ENCODE measurements at regions not wholly inside any gene's neighbourhood (a gene's known extent, or its start where the extent isn't known, plus 50 kb on each side); places are given as distances from the start of the nearest gene placed in this dataset.

DNA sequence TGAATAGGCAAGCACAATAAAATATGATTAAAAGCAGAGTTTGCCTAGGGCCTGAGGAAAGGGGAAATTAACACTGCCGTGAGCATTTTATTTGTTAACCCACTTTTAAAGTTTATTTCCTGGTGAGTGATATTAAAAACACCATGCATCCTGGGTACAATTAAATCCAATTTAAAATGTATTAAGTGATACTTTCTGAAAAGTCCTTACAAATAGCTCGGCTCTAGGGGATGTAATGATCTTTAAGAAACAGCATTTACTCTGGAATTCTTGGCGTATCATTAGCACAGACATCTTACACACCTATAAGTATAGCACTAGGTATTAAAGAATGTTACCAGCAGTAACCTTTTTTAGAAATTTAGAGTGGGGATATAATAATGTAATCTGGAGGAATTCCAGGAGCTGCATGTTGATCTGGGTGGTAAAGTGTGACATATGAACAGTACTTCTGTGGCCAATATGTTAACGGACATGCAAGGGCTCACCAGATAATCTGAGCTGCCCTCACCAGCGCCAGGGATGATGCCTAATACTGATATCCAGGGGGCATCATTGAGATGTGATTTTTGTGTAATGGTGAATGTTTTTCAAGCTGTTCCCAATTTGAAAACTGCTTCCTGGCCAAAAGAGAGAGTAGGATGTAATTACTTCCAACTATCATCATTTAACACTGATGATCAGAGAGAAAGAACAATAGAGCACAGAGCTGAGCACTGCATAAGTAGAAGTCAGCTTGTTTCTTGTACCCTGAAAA, 235.9 kb downstream of the DSEL start:
- no peaks in the 10 kb centered on the region for H3K9me3 ChIP-seq (ENCODE audit: control insufficient read depth in 4 of 4, insufficient read depth in 3 of 4, low read length in 3 of 4)
- TF ChIP-seq, protein P1, sequence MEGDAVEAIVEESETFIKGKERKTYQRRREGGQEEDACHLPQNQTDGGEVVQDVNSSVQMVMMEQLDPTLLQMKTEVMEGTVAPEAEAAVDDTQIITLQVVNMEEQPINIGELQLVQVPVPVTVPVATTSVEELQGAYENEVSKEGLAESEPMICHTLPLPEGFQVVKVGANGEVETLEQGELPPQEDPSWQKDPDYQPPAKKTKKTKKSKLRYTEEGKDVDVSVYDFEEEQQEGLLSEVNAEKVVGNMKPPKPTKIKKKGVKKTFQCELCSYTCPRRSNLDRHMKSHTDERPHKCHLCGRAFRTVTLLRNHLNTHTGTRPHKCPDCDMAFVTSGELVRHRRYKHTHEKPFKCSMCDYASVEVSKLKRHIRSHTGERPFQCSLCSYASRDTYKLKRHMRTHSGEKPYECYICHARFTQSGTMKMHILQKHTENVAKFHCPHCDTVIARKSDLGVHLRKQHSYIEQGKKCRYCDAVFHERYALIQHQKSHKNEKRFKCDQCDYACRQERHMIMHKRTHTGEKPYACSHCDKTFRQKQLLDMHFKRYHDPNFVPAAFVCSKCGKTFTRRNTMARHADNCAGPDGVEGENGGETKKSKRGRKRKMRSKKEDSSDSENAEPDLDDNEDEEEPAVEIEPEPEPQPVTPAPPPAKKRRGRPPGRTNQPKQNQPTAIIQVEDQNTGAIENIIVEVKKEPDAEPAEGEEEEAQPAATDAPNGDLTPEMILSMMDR (IDR thresholded peaks at IDR 0.05; ENCODE audit: control extremely low read depth, extremely low read depth): no peak
- no peaks in the 10 kb centered on the region for H3K4me1 ChIP-seq (ENCODE audit: control insufficient read depth in 5 of 5, insufficient read depth in 5 of 5, low read length in 5 of 5)
- WGBS, 2 donors: 74 to 76% methylated on average over 5 of the region's 5 CpGs
- no peaks in the 10 kb centered on the region for H3K27me3 ChIP-seq (ENCODE audit: control insufficient read depth in 3 of 3, insufficient read depth in 3 of 3, low read length in 2 of 3)
- no peak overlapping the region for H3K4me3 ChIP-seq
- H3K27ac ChIP-seq (ENCODE audit: low read depth in 1 of 2, low read length in 1 of 2): no peak overlapping the region
- no peaks in the 10 kb centered on the region for H3K36me3 ChIP-seq (ENCODE audit: control insufficient read depth in 4 of 4, insufficient read depth in 4 of 4, low read length in 4 of 4)
- no peak for ATAC-seq (ENCODE audit: insufficient read depth, low FRiP score)
- DNase-seq: no peak
- H3K9ac ChIP-seq (ENCODE audit: insufficient read depth in 1 of 2, low read length in 2 of 2): no peak overlapping the region

GRCh38 chr18:67279988-67280387, 236.5 kb downstream of the DSEL start:
- Histone ChIP-seq H3K27me3 (ENCODE audit: control insufficient read depth in 3 of 3, insufficient read depth in 3 of 3, low read length in 2 of 3) (no peaks in the 10 kb centered on the region), H3K4me3 (no peak overlapping the region), H3K9me3 (ENCODE audit: control insufficient read depth in 4 of 4, insufficient read depth in 3 of 4, low read length in 3 of 4) (no peaks in the 10 kb centered on the region), H3K27ac (ENCODE audit: low read depth in 1 of 2, low read length in 1 of 2) (no peak overlapping the region), H3K4me1 (ENCODE audit: control insufficient read depth in 5 of 5, insufficient read depth in 5 of 5, low read length in 5 of 5) (no peaks in the 10 kb centered on the region), H3K9ac (ENCODE audit: insufficient read depth in 1 of 2, low read length in 2 of 2) (no peak overlapping the region), H3K36me3 (ENCODE audit: control insufficient read depth in 4 of 4, insufficient read depth in 4 of 4, low read length in 4 of 4) (no peaks in the 10 kb centered on the region)
- ATAC-seq (ENCODE audit: insufficient read depth, low FRiP score) (no peak), DNase-seq (no peak)
- WGBS, 2 donors: 81 to 85% methylated on average over 3 of the region's 3 CpGs
- TF ChIP-seq, protein P1 (IDR thresholded peaks at IDR 0.05; ENCODE audit: control extremely low read depth, extremely low read depth): no peak

- no peak overlapping the region for H3K4me3 ChIP-seq
- no peak overlapping the region for H3K9ac ChIP-seq (ENCODE audit: insufficient read depth in 1 of 2, low read length in 2 of 2)
- H3K27ac ChIP-seq (ENCODE audit: low read depth in 1 of 2, low read length in 1 of 2): no peak overlapping the region
- no peaks in the 10 kb centered on the region for H3K27me3 ChIP-seq (ENCODE audit: control insufficient read depth in 3 of 3, insufficient read depth in 3 of 3, low read length in 2 of 3)
- DNase-seq (no peak), ATAC-seq (ENCODE audit: insufficient read depth, low FRiP score) (no peak)
- H3K4me1 ChIP-seq (ENCODE audit: control insufficient read depth in 5 of 5, insufficient read depth in 5 of 5, low read length in 5 of 5): no peaks in the 10 kb centered on the region
- H3K36me3 ChIP-seq (ENCODE audit: control insufficient read depth in 4 of 4, insufficient read depth in 4 of 4, low read length in 4 of 4): no peaks in the 10 kb centered on the region
- 84 to 87% methylated on average over 2 of the region's 2 CpGs for WGBS, 2 donors
- TF ChIP-seq, protein P1 (IDR thresholded peaks at IDR 0.05; ENCODE audit: control extremely low read depth, extremely low read depth): no peak
- no peaks in the 10 kb centered on the region for H3K9me3 ChIP-seq (ENCODE audit: control insufficient read depth in 4 of 4, insufficient read depth in 3 of 4, low read length in 3 of 4)
Observed at GRCh38 chr18:67278984-67279383, 237.5 kb downstream of the DSEL start.

DNA sequence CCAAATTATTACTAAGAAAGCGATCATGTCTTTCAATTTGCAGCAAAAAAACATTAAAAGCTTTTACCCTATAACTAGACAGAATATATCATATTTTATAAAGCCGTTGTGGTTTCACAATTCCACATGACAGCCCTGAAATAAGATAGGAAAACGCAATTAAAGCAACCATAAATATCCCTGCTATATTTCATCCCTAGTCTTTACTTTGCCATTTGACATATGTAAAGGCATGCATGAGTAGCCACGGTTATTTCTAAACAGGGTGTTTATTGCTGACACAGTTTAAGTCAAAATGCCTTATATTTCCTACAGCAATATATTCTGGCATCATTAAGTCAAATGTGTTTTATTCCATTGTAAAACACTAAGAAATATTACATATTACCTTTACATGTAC, 239.9 kb downstream of the DSEL start:
- WGBS, 2 donors: 45 to 65% methylated on average over 4 of the region's 4 CpGs
- no peak for DNase-seq
- Histone ChIP-seq H3K27ac (ENCODE audit: low read depth in 1 of 2, low read length in 1 of 2) (no peak overlapping the region), H3K9me3 (ENCODE audit: control insufficient read depth in 4 of 4, insufficient read depth in 3 of 4, low read length in 3 of 4) (peaks cover 0 to 4% (median 0%) of the 10 kb centered on the region in 4 donors), H3K4me3 (no peak overlapping the region), H3K36me3 (ENCODE audit: control insufficient read depth in 4 of 4, insufficient read depth in 4 of 4, low read length in 4 of 4) (no peaks in the 10 kb centered on the region), H3K9ac (ENCODE audit: insufficient read depth in 1 of 2, low read length in 2 of 2) (no peak overlapping the region), H3K4me1 (ENCODE audit: control insufficient read depth in 5 of 5, insufficient read depth in 5 of 5, low read length in 5 of 5) (no peaks in the 10 kb centered on the region), H3K27me3 (ENCODE audit: control insufficient read depth in 3 of 3, insufficient read depth in 3 of 3, low read length in 2 of 3) (no peaks in the 10 kb centered on the region)
- TF ChIP-seq, protein P1 (IDR thresholded peaks at IDR 0.05; ENCODE audit: control extremely low read depth, extremely low read depth): no peak
- ATAC-seq (ENCODE audit: insufficient read depth, low FRiP score): no peak
